B cell (primary cell): ENCODE measurements at regions not wholly inside any gene's neighbourhood (a gene's known extent, or its start where the extent isn't known, plus 50 kb on each side); places are given as distances from the start of the nearest gene placed in this dataset.

ENCODE experiments used
- ATAC-seq: fragments of 200-7000 bp; cut with Tn5 transposase; one replicate; pipeline ENCODE4 v1.10.0; 2021; ENCODE audit warnings: low read depth, mild to moderate bottlenecking, moderate number of reproducible peaks, moderate library complexity
- CTCF ChIA-PET: fragments of 350-600 bp; sonication (Branson Sonifier 250); formaldehyde crosslinking; loops from one replicate; lab custom pipeline; 2021; ENCODE audit warnings: antibody characterized with exemption, inconsistent platforms; lab: Charles Lee
- POLR2A ChIA-PET: fragments of 350-600 bp; sonication (Branson Sonifier 250); formaldehyde crosslinking; loops from one replicate; lab custom pipeline; 2021; ENCODE audit warnings: antibody characterized with exemption; lab: Charles Lee
- DNase-seq: peaks from one replicate; pipeline ENCODE4 v3.0.0; 2013
- H2AFZ ChIP-seq: 2 replicates; pipeline ENCODE4 v1.6.1; 2012; ENCODE audit warnings: mild to moderate bottlenecking, low read depth, low read length; ENCODE audit not compliant: insufficient read depth, poor library complexity, severe bottlenecking
- H3K27ac ChIP-seq, 2 donors: 1 replicate in 1 of 2; 2 replicates in 1 of 2; pipeline ENCODE4 v1.5.1; 2012 to 2013; ENCODE audit warnings: low read length in 2 of 2, mild to moderate bottlenecking in 2 of 2, moderate library complexity in 1 of 2
- H3K27me3 ChIP-seq, 4 experiments: fragments of 200-600 bp in 1 of 4; sonication (generic) in 1 of 4; replicated peaks in 1 of 4; 1 replicate in 2 of 4; 2 replicates in 2 of 4; pipeline versions ENCODE4 v1.6.1 to v1.7.0; 2013 to 2016; ENCODE audit warnings: low read length in 3 of 4, mild to moderate bottlenecking in 2 of 4, mixed read lengths in 1 of 4, moderate library complexity in 1 of 4; ENCODE audit not compliant: insufficient read depth in 4 of 4, control insufficient read depth in 3 of 4; ENCODE audit errors: control extremely low read depth in 1 of 4
- H3K36me3 ChIP-seq, 2 experiments: replicated peaks in 1 of 2; 1 replicate in 1 of 2; 2 replicates in 1 of 2; pipeline versions ENCODE4 v1.6.1 to v1.7.1; 2013; ENCODE audit warnings: low read length in 1 of 2; ENCODE audit not compliant: insufficient read depth in 2 of 2, control insufficient read depth in 1 of 2; ENCODE audit errors: control extremely low read depth in 1 of 2, extremely low read depth in 1 of 2
- H3K4me1 ChIP-seq, 2 donors: fragments of 200-600 bp in 1 of 2; sonication (generic) in 1 of 2; 1 replicate in 1 of 2; 2 replicates in 1 of 2; pipeline versions ENCODE4 v1.5.1 to v1.6.1; 2013 to 2017; ENCODE audit warnings: low read length in 2 of 2; ENCODE audit not compliant: control insufficient read depth in 2 of 2, insufficient read depth in 2 of 2
- H3K4me2 ChIP-seq: replicated peaks from 2 replicates; pipeline ENCODE3; 2012; ENCODE audit warnings: mild to moderate bottlenecking, low read depth, low read length; ENCODE audit not compliant: poor library complexity, severe bottlenecking
- H3K4me3 ChIP-seq, 5 experiments: fragments of 200-600 bp in 1 of 5; sonication (generic) in 1 of 5; 1 replicate in 3 of 5; 2 replicates in 2 of 5; pipeline versions ENCODE4 v1.5.1 to v1.7.0; 2011 to 2016; ENCODE audit warnings: low read length in 4 of 5, mild to moderate bottlenecking in 4 of 5, low read depth in 2 of 5, control low read depth in 1 of 5, moderate library complexity in 1 of 5; ENCODE audit not compliant: insufficient read depth in 1 of 5; ENCODE audit errors: control extremely low read depth in 1 of 5, extremely low read depth in 1 of 5
- H3K79me2 ChIP-seq: fragments of 200-600 bp; sonication (generic); one replicate; pipeline ENCODE4 v1.6.0; 2016; ENCODE audit warnings: low read length; ENCODE audit not compliant: control insufficient read depth, insufficient read depth
- H3K9ac ChIP-seq: fragments of 200-600 bp; sonication (generic); 2 replicates; pipeline ENCODE4 v1.6.1; 2017; ENCODE audit warnings: mild to moderate bottlenecking, low read length, moderate library complexity
- H3K9me3 ChIP-seq, 3 donors: one replicate each; pipeline versions ENCODE4 v1.6.1 to v1.7.1; 2013; ENCODE audit warnings: low read length in 2 of 3; ENCODE audit not compliant: control insufficient read depth in 2 of 3, insufficient read depth in 1 of 3; ENCODE audit errors: control extremely low read depth in 1 of 3
- H4K20me1 ChIP-seq: 2 replicates; pipeline ENCODE4 v1.6.0; 2012; ENCODE audit warnings: mild to moderate bottlenecking, low read length; ENCODE audit not compliant: insufficient read depth, control insufficient read depth, poor library complexity, severe bottlenecking
- H3K27ac Mint-ChIP-seq: one replicate; pipeline ENCODE4 v1.8.0; 2021; ENCODE audit warnings: mixed read lengths
- H3K27me3 Mint-ChIP-seq: one replicate; pipeline ENCODE4 v1.8.0; 2021; ENCODE audit warnings: mixed read lengths
- H3K4me1 Mint-ChIP-seq: one replicate; pipeline ENCODE4 v1.8.0; 2021; ENCODE audit warnings: mixed read lengths
- H3K4me3 Mint-ChIP-seq: one replicate; pipeline ENCODE4 v1.8.0; 2021; ENCODE audit warnings: mixed read lengths
- H3K9me3 Mint-ChIP-seq: one replicate; pipeline ENCODE4 v1.8.0; 2022; ENCODE audit warnings: mixed read lengths; ENCODE audit not compliant: insufficient read depth
- CTCF ChIP-seq: fragments of 200-600 bp; IDR thresholded peaks from one replicate; pipeline ENCODE4 v1.8.0; 2022; ENCODE audit warnings: antibody characterized with exemption, mild to moderate bottlenecking
- EZH2 ChIP-seq: IDR thresholded peaks from 2 replicates; pipeline ENCODE4 v1.6.1; 2012; ENCODE audit warnings: borderline replicate concordance, low read depth, mild to moderate bottlenecking, moderate library complexity, low read length; ENCODE audit not compliant: insufficient read depth, poor library complexity, severe bottlenecking
- WGBS: methylation state at CpG from one replicate; pipeline ENCODE4 v1.1.5; 2013; ENCODE audit warnings: missing lambda C conversion rate; ENCODE audit not compliant: insufficient coverage; 5-methylcytosine and 5-hydroxymethylcytosine counted together
- intact Hi-C: fragments of 100-400 bp; cut with micrococcal nuclease; formaldehyde crosslinking; loops from one replicate; pipeline ENCODE4 v1.10.0; 2022

- ATAC-seq (no peak), DNase-seq (no peak)
- H3K9me3 ChIP-seq, result peaks cover 0 to 1% (median 0%) of the 10 kb centered on the region in 3 donors
- intact Hi-C loops, result no loop called here
- no peak overlapping the region for H3K27ac ChIP-seq
- H3K4me2 ChIP-seq, result no peak overlapping the region
- no peak overlapping the region for H3K4me3 ChIP-seq
- TF ChIP-seq EZH2, result no peak
- no peak for TF ChIP-seq CTCF
- no peaks in the 10 kb centered on the region for H3K27me3 ChIP-seq
- H3K4me1 ChIP-seq, result peaks cover 4 to 8% of the 10 kb centered on the region in 2 donors
- H3K79me2 ChIP-seq, result no peaks in the 10 kb centered on the region
- Mint-ChIP-seq H3K4me3 (no peak overlapping the region), H3K4me1 (peaks cover 8% of the 10 kb centered on the region), H3K27ac (no peak overlapping the region), H3K27me3 (no peaks in the 10 kb centered on the region), H3K9me3 (peaks cover 4% of the 10 kb centered on the region)
- no peaks in the 10 kb centered on the region for H4K20me1 ChIP-seq
- H3K9ac ChIP-seq, result no peak overlapping the region
- H3K36me3 ChIP-seq, result no peaks in the 10 kb centered on the region
- ChIA-PET POLR2A (no interaction called here), CTCF (no interaction called here)
- no peak overlapping the region for H2AFZ ChIP-seq
Observed at GRCh38 chr12:89906178-89906577, 197.5 kb upstream of the ATP2B1 start.

- ChIA-PET CTCF (interaction anchor here (1.6 kb wide), 1 partner anchor 18 kb away, joined by 4 read pairs; no protein-coding TSS in a partner anchor), POLR2A (no interaction called here)
- Histone ChIP-seq H3K79me2 (no peaks in the 10 kb centered on the region), H3K4me3 (no peak overlapping the region), H3K4me1 (peaks cover 4 to 8% of the 10 kb centered on the region in 2 donors), H2AFZ (no peak overlapping the region), H4K20me1 (no peaks in the 10 kb centered on the region), H3K36me3 (no peaks in the 10 kb centered on the region), H3K4me2 (no peak overlapping the region), H3K27ac (no peak overlapping the region), H3K9me3 (peaks cover 0 to 1% (median 0%) of the 10 kb centered on the region in 3 donors), H3K9ac (no peak overlapping the region), H3K27me3 (no peaks in the 10 kb centered on the region)
- intact Hi-C loops, result loop anchor here (2.0 kb wide), 1 partner anchor 21 kb away; no protein-coding TSS in a partner anchor
- DNase-seq, result no peak
- H3K27me3 Mint-ChIP-seq, result no peaks in the 10 kb centered on the region
- TF ChIP-seq CTCF (no peak), EZH2 (no peak)
- ATAC-seq, result no peak
- WGBS, result no CpG with 5 or more reads among the region's 1 CpG
- no peaks in the 10 kb centered on the region for H3K9me3 Mint-ChIP-seq
- H3K4me3 Mint-ChIP-seq, result no peak overlapping the region
- peaks cover 11% of the 10 kb centered on the region for H3K4me1 Mint-ChIP-seq
- H3K27ac Mint-ChIP-seq, result no peak overlapping the region
Observed at GRCh38 chr12:89901906-89902642, 193.4 kb upstream of the ATP2B1 start.
